ENCODE measurements at regions not wholly inside any gene's neighbourhood (a gene's known extent, or its start where the extent isn't known, plus 50 kb on each side); places are given as distances from the start of the nearest gene placed in this dataset.

DNA sequence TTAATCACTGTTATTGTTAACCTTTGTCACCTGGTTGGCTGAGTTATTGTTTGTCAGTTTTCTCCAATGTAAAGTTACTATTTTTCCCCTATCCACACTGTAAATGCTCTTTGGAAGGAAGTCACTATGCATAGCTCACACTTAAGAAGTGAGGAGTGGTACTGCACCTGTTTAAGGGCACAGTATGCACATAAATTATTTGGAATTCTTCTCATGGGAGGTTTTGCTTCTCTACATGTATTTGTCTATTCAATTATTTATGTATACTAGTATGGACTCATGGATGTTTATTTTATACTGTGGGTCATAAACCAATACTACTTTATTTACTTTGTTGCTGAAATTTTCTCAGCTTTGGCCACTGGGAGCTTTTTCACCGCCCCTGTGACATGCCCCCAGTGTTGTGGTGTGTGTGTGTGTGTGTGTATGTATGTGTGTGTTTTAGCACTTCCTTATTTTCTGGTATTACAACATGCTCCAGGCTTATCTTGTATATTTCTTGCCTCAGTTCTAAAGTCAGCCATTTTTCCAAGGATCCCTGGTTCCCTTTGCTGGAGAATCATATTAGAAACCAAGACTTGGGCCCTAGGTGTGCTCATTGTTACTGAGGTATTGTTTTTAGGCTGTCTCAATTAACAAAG is 290.5 kb downstream of the KBTBD8 start:
- TF ChIP-seq SP1 (CRISPR knock-in tag; conservative IDR thresholded peaks at IDR 0.05) (no peak), FOXJ3 (CRISPR knock-in tag; IDR thresholded peaks at IDR 0.05; ENCODE audit: borderline replicate concordance) (no peak), FOXP1 (CRISPR knock-in tag; IDR thresholded peaks at IDR 0.05; ENCODE audit: borderline replicate concordance) (no peak), CREM (CRISPR knock-in tag; IDR thresholded peaks at IDR 0.05) (no peak), RELA (CRISPR knock-in tag; IDR thresholded peaks at IDR 0.05; ENCODE audit: borderline replicate concordance) (no peak), CREB1 (CRISPR knock-in tag; IDR thresholded peaks at IDR 0.05) (no peak), ZNF121 (CRISPR knock-in tag; IDR thresholded peaks at IDR 0.05) (no peak), ZNF423 (CRISPR knock-in tag; IDR thresholded peaks at IDR 0.05) (no peak), KAT7 (CRISPR knock-in tag; IDR thresholded peaks at IDR 0.05; ENCODE audit: borderline replicate concordance) (no peak)
- TF ChIP-seq, protein P1, sequence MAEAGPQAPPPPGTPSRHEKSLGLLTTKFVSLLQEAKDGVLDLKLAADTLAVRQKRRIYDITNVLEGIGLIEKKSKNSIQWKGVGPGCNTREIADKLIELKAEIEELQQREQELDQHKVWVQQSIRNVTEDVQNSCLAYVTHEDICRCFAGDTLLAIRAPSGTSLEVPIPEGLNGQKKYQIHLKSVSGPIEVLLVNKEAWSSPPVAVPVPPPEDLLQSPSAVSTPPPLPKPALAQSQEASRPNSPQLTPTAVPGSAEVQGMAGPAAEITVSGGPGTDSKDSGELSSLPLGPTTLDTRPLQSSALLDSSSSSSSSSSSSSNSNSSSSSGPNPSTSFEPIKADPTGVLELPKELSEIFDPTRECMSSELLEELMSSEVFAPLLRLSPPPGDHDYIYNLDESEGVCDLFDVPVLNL (CRISPR knock-in tag; IDR thresholded peaks at IDR 0.05; ENCODE audit: borderline replicate concordance, low read depth), result no peak
- TF ChIP-seq, protein P2, sequence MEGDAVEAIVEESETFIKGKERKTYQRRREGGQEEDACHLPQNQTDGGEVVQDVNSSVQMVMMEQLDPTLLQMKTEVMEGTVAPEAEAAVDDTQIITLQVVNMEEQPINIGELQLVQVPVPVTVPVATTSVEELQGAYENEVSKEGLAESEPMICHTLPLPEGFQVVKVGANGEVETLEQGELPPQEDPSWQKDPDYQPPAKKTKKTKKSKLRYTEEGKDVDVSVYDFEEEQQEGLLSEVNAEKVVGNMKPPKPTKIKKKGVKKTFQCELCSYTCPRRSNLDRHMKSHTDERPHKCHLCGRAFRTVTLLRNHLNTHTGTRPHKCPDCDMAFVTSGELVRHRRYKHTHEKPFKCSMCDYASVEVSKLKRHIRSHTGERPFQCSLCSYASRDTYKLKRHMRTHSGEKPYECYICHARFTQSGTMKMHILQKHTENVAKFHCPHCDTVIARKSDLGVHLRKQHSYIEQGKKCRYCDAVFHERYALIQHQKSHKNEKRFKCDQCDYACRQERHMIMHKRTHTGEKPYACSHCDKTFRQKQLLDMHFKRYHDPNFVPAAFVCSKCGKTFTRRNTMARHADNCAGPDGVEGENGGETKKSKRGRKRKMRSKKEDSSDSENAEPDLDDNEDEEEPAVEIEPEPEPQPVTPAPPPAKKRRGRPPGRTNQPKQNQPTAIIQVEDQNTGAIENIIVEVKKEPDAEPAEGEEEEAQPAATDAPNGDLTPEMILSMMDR (IDR thresholded peaks at IDR 0.05), result no peak
- TF ChIP-seq, protein P3, sequence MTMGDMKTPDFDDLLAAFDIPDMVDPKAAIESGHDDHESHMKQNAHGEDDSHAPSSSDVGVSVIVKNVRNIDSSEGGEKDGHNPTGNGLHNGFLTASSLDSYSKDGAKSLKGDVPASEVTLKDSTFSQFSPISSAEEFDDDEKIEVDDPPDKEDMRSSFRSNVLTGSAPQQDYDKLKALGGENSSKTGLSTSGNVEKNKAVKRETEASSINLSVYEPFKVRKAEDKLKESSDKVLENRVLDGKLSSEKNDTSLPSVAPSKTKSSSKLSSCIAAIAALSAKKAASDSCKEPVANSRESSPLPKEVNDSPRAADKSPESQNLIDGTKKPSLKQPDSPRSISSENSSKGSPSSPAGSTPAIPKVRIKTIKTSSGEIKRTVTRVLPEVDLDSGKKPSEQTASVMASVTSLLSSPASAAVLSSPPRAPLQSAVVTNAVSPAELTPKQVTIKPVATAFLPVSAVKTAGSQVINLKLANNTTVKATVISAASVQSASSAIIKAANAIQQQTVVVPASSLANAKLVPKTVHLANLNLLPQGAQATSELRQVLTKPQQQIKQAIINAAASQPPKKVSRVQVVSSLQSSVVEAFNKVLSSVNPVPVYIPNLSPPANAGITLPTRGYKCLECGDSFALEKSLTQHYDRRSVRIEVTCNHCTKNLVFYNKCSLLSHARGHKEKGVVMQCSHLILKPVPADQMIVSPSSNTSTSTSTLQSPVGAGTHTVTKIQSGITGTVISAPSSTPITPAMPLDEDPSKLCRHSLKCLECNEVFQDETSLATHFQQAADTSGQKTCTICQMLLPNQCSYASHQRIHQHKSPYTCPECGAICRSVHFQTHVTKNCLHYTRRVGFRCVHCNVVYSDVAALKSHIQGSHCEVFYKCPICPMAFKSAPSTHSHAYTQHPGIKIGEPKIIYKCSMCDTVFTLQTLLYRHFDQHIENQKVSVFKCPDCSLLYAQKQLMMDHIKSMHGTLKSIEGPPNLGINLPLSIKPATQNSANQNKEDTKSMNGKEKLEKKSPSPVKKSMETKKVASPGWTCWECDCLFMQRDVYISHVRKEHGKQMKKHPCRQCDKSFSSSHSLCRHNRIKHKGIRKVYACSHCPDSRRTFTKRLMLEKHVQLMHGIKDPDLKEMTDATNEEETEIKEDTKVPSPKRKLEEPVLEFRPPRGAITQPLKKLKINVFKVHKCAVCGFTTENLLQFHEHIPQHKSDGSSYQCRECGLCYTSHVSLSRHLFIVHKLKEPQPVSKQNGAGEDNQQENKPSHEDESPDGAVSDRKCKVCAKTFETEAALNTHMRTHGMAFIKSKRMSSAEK (CRISPR knock-in tag; IDR thresholded peaks at IDR 0.05; ENCODE audit: borderline replicate concordance), result no peak
- TF ChIP-seq, protein P4, sequence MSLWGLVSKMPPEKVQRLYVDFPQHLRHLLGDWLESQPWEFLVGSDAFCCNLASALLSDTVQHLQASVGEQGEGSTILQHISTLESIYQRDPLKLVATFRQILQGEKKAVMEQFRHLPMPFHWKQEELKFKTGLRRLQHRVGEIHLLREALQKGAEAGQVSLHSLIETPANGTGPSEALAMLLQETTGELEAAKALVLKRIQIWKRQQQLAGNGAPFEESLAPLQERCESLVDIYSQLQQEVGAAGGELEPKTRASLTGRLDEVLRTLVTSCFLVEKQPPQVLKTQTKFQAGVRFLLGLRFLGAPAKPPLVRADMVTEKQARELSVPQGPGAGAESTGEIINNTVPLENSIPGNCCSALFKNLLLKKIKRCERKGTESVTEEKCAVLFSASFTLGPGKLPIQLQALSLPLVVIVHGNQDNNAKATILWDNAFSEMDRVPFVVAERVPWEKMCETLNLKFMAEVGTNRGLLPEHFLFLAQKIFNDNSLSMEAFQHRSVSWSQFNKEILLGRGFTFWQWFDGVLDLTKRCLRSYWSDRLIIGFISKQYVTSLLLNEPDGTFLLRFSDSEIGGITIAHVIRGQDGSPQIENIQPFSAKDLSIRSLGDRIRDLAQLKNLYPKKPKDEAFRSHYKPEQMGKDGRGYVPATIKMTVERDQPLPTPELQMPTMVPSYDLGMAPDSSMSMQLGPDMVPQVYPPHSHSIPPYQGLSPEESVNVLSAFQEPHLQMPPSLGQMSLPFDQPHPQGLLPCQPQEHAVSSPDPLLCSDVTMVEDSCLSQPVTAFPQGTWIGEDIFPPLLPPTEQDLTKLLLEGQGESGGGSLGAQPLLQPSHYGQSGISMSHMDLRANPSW (CRISPR knock-in tag; conservative IDR thresholded peaks at IDR 0.05; ENCODE audit: low read depth), result no peak
- TF ChIP-seq, protein P5, sequence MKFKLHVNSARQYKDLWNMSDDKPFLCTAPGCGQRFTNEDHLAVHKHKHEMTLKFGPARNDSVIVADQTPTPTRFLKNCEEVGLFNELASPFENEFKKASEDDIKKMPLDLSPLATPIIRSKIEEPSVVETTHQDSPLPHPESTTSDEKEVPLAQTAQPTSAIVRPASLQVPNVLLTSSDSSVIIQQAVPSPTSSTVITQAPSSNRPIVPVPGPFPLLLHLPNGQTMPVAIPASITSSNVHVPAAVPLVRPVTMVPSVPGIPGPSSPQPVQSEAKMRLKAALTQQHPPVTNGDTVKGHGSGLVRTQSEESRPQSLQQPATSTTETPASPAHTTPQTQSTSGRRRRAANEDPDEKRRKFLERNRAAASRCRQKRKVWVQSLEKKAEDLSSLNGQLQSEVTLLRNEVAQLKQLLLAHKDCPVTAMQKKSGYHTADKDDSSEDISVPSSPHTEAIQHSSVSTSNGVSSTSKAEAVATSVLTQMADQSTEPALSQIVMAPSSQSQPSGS (CRISPR knock-in tag; IDR thresholded peaks at IDR 0.05; ENCODE audit: borderline replicate concordance, low read depth), result no peak

Measured in WTC11 (cell line).